GM10266 (cell line): ENCODE measurements at regions not wholly inside any gene's neighbourhood (a gene's known extent, or its start where the extent isn't known, plus 50 kb on each side); places are given as distances from the start of the nearest gene placed in this dataset.

Source experiments
- DNase-seq: peaks from one replicate; pipeline ENCODE4 v3.0.0; 2012; ENCODE audit errors: extremely low spot score
- CTCF ChIP-seq: IDR thresholded peaks from 2 replicates; pipeline ENCODE4 v1.5.1; 2012; ENCODE audit warnings: mild to moderate bottlenecking, low read depth; ENCODE audit not compliant: control insufficient read depth, insufficient read depth; ENCODE audit errors: missing control alignments

GRCh38 chr7:68682910-68683309 is 915.4 kb upstream of the AUTS2 start:
- DNase-seq, result no peak
- TF ChIP-seq CTCF, result no peak

GRCh38 chr7:68684246-68684839 is 913.9 kb upstream of the AUTS2 start:
- TF ChIP-seq CTCF, result no peak
- DNase-seq, result no peak

GRCh38 chr7:68684996-68685395 is 913.3 kb upstream of the AUTS2 start:
- DNase-seq, result no peak
- no peak for TF ChIP-seq CTCF

GRCh38 chr7:68688416-68689086 is 909.7 kb upstream of the AUTS2 start:
- no peak for TF ChIP-seq CTCF
- DNase-seq, result no peak

GRCh38 chr7:68689087-68689433 is 909.2 kb upstream of the AUTS2 start:
- TF ChIP-seq CTCF, result no peak
- no peak for DNase-seq

- DNase-seq, result no peak
- TF ChIP-seq CTCF, result no peak
These were observed 906.7 kb upstream of the AUTS2 start for GRCh38 chr7:68691261-68692216.
